Activated CD4-positive, alpha-beta memory T cell treated with anti-CD3 and anti-CD28 coated beads for 36 hours (primary cell): ENCODE measurements at regions not wholly inside any gene's neighbourhood (a gene's known extent, or its start where the extent isn't known, plus 50 kb on each side); places are given as distances from the start of the nearest gene placed in this dataset.
"Not testable (repeated sequence)": the region's sequence is repeated elsewhere in the genome, so short reads cannot be mapped to it uniquely, and the experiment has no call there.

ENCODE experiments used
- CTCF ChIA-PET: fragments of 350-600 bp; sonication (Branson Sonifier 250); formaldehyde crosslinking; loops from one replicate; lab custom pipeline; 2021; ENCODE audit warnings: antibody characterized with exemption, inconsistent platforms; lab: Charles Lee
- POLR2A ChIA-PET: fragments of 350-600 bp; sonication (Branson Sonifier 250); formaldehyde crosslinking; loops from one replicate; lab custom pipeline; 2021; ENCODE audit warnings: antibody characterized with exemption; lab: Charles Lee
- DNase-seq: peaks from one replicate; pipeline ENCODE4 v3.0.0-alpha.2; 2020
- H3K27ac Mint-ChIP-seq: one replicate; pipeline ENCODE4 v1.8.0; 2021; ENCODE audit warnings: mixed read lengths
- H3K27me3 Mint-ChIP-seq: one replicate; pipeline ENCODE4 v1.8.0; 2021; ENCODE audit warnings: mixed read lengths
- H3K36me3 Mint-ChIP-seq: one replicate; pipeline ENCODE4 v1.8.0; 2021; ENCODE audit warnings: mixed read lengths
- H3K4me1 Mint-ChIP-seq: one replicate; pipeline ENCODE4 v1.8.0; 2021; ENCODE audit warnings: low read depth, mixed read lengths
- H3K4me3 Mint-ChIP-seq: one replicate; pipeline ENCODE4 v1.8.0; 2021; ENCODE audit warnings: mild to moderate bottlenecking, mixed read lengths
- H3K9me3 Mint-ChIP-seq: one replicate; pipeline ENCODE4 v1.8.0; 2021; ENCODE audit warnings: mixed read lengths
- intact Hi-C: fragments of 100-400 bp; cut with micrococcal nuclease; formaldehyde crosslinking; loops from one replicate; pipeline ENCODE4 v1.15.1; 2023

DNA sequence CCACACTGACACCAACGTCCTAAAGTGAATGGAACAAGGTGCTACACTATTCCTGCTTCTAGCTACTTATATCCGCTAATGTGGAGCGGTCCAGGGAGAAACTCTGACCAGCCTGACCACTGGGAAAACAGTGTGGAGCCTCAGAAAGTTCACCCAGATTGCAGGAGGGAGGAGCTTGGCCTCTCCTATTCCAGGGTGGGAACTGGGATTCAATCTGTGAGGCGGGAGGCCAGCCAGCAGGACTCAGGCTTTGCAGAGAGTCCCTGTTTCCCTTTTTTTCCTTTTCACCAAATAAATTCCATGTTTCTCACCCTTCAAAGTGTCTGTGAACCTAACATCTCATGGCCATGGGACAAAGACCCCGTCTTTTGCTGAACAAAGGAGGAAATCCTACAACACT, 86.4 kb upstream of the SEMA3C start:
- H3K4me1 Mint-ChIP-seq, result no peaks in the 10 kb centered on the region

GRCh38 chr7:81004098-81004497, 85.2 kb upstream of the SEMA3C start:
- Mint-ChIP-seq H3K27ac (no peak overlapping the region), H3K4me1 (no peaks in the 10 kb centered on the region), H3K4me3 (no peak overlapping the region), H3K9me3 (peaks cover 14% of the 10 kb centered on the region), H3K27me3 (no peaks in the 10 kb centered on the region), H3K36me3 (no peaks in the 10 kb centered on the region)
- CTCF ChIA-PET, result no interaction called here
- POLR2A ChIA-PET, result no interaction called here
- no peak for DNase-seq
- intact Hi-C loops, result no loop called here

More for the DNA sequence above, 86.4 kb upstream of the SEMA3C start:
- no peak for DNase-seq
- intact Hi-C loops, result no loop called here
- H3K4me3 Mint-ChIP-seq, result no peak overlapping the region
- ChIA-PET CTCF (no interaction called here), POLR2A (no interaction called here)
- H3K27me3 Mint-ChIP-seq, result no peaks in the 10 kb centered on the region
- H3K9me3 Mint-ChIP-seq, result peaks cover 14% of the 10 kb centered on the region
- H3K36me3 Mint-ChIP-seq, result no peaks in the 10 kb centered on the region
- no peak overlapping the region for H3K27ac Mint-ChIP-seq

- peaks cover 10% of the 10 kb centered on the region for H3K9me3 Mint-ChIP-seq
These were observed 84.5 kb upstream of the SEMA3C start for GRCh38 chr7:81003326-81003725.

DNA sequence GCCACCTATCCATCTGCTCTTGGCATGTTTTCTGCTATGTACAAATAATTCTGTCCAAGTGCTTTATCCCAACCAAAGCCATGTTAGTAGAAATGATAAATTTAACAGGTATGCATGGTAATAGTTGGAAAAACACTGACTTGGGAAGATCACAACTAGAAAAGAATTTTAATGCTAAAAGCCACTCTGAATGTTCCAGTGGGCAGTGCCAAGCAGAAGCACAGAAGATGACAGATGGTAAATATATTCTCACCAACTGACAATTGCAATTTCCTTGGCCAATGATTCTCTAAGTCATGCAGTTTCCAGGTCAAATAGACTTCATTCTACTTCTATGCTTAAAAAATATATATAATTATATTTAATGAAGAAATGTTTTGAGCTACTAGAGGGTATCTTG, 83.6 kb upstream of the SEMA3C start:
- H3K4me1 Mint-ChIP-seq, result no peaks in the 10 kb centered on the region
- DNase-seq, result no peak
- H3K27me3 Mint-ChIP-seq, result no peaks in the 10 kb centered on the region
- intact Hi-C loops, result no loop called here
- peaks cover 10% of the 10 kb centered on the region for H3K9me3 Mint-ChIP-seq
- no peaks in the 10 kb centered on the region for H3K36me3 Mint-ChIP-seq
- no peak overlapping the region for H3K27ac Mint-ChIP-seq
- POLR2A ChIA-PET, result no interaction called here
- CTCF ChIA-PET, result no interaction called here
- H3K4me3 Mint-ChIP-seq, result no peak overlapping the region

More at GRCh38 chr7:81003326-81003725, 84.5 kb upstream of the SEMA3C start:
- intact Hi-C loops, result no loop called here
- H3K27me3 Mint-ChIP-seq, result no peaks in the 10 kb centered on the region
- no peak overlapping the region for H3K27ac Mint-ChIP-seq
- no peaks in the 10 kb centered on the region for H3K36me3 Mint-ChIP-seq
- no peaks in the 10 kb centered on the region for H3K4me1 Mint-ChIP-seq
- no peak overlapping the region for H3K4me3 Mint-ChIP-seq
- ChIA-PET POLR2A (no interaction called here), CTCF (no interaction called here)
- DNase-seq, result no peak

- no peaks in the 10 kb centered on the region for H3K36me3 Mint-ChIP-seq
These were observed 80.9 kb upstream of the SEMA3C start for GRCh38 chr7:80999771-81000170.

DNA sequence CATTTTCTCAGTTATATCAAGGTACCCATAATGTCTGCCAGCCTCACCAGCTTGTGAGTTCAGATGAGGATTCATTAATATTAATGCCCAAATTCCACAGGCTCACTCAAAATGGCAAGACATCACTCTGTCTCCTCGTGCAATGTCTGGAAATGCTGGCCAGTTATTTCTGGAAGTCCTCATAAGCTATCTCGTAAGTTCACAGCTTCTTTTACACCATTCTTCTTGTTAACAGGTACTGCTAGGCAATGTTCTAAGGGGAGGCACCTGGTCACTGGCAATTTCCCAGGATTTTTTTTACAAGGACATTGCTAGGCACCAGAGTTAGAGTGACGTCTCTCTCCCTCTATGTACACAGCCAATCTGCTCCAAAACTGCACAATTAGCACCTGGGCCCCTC, 80.2 kb upstream of the SEMA3C start:
- Mint-ChIP-seq H3K4me3 (no peak overlapping the region), H3K27ac (no peak overlapping the region), H3K27me3 (no peaks in the 10 kb centered on the region), H3K36me3 (no peaks in the 10 kb centered on the region), H3K9me3 (peaks cover 6% of the 10 kb centered on the region), H3K4me1 (no peaks in the 10 kb centered on the region)
- intact Hi-C loops, result no loop called here
- ChIA-PET POLR2A (no interaction called here), CTCF (no interaction called here)
- DNase-seq, result no peak

More at GRCh38 chr7:80999771-81000170, 80.9 kb upstream of the SEMA3C start:
- ChIA-PET POLR2A (no interaction called here), CTCF (no interaction called here)
- H3K9me3 Mint-ChIP-seq, result peaks cover 6% of the 10 kb centered on the region
- no peak overlapping the region for H3K4me3 Mint-ChIP-seq
- intact Hi-C loops, result no loop called here
- no peak for DNase-seq
- H3K27ac Mint-ChIP-seq, result no peak overlapping the region
- no peaks in the 10 kb centered on the region for H3K4me1 Mint-ChIP-seq
- H3K27me3 Mint-ChIP-seq, result no peaks in the 10 kb centered on the region

GRCh38 chr7:80997841-80998240, 79.0 kb upstream of the SEMA3C start:
- Mint-ChIP-seq H3K4me3 (no peak overlapping the region), H3K9me3 (peaks cover 9% of the 10 kb centered on the region), H3K4me1 (no peaks in the 10 kb centered on the region), H3K36me3 (no peaks in the 10 kb centered on the region), H3K27ac (no peak overlapping the region), H3K27me3 (no peaks in the 10 kb centered on the region)
- no peak for DNase-seq
- CTCF ChIA-PET, result no interaction called here
- POLR2A ChIA-PET, result no interaction called here
- intact Hi-C loops, result no loop called here

DNA sequence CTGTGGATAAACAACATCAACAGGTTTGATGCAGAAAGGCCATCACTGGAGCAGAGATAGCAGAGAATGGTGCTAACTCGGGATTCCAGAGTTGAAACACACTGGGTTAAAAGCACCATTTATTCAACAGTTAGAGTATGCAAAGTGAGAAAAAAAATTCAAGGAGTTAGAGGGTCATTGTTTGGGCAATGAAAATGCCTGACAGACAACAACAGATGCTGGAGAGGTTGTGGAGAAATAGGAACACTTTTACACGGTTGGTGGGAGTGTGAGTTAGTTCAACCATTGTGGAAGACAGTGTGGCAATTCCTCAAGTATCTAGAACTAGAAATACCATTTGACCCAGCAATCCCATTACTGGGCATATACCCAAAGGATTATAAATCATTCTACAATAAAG, 77.4 kb upstream of the SEMA3C start:
- H3K9me3 Mint-ChIP-seq, DNase-seq, POLR2A ChIA-PET, H3K27me3 Mint-ChIP-seq, H3K4me3 Mint-ChIP-seq, intact Hi-C loops, CTCF ChIA-PET, H3K36me3 Mint-ChIP-seq, H3K4me1 Mint-ChIP-seq, H3K27ac Mint-ChIP-seq: not testable (repeated sequence)

DNA sequence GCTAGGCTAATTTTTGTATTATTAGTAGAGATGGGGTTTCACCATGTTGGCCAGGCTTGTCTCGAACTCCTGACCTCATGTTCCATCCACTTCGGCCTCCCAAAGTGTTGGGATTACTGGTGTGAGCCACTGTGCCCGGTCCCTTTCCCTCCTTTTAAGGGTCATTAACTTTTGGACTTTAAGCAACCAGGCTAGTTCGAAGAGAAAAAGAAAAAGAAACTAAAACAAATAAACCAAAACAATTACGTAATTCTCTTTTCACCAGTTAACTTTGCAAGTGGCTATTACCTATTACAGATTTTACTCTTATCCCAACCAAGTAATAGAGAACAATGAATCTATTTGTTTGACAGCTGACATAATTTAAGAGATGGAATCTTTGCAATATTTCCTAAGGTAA, 72.8 kb upstream of the SEMA3C start:
- H3K4me1 Mint-ChIP-seq, result no peaks in the 10 kb centered on the region
- H3K4me3 Mint-ChIP-seq, result no peak overlapping the region
- H3K27me3 Mint-ChIP-seq, result no peaks in the 10 kb centered on the region
- H3K9me3 Mint-ChIP-seq, result peaks cover 11% of the 10 kb centered on the region
- H3K36me3 Mint-ChIP-seq, result no peaks in the 10 kb centered on the region
- intact Hi-C loops, result no loop called here
- POLR2A ChIA-PET, result no interaction called here
- no peak for DNase-seq
- no peak overlapping the region for H3K27ac Mint-ChIP-seq
- CTCF ChIA-PET, result no interaction called here

DNA sequence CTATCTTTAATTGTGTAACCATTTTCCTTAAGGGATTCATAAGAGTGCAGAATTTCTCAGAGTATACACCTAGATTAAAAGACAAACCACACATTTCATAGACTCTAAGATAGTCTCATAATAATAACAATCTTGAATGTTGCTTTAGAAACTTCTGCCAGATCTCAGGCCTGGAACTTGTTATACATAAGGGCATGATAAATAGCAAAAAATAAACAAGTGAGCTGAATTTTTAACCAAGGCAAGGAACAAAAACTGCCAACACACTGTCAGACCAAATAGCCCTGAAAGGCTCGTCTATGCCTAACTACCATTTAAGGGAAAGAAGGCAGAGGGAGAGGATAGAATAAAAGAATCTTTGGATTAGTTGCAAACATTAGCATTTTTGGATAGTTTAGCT, 65.8 kb upstream of the SEMA3C start:
- Mint-ChIP-seq H3K27me3 (no peaks in the 10 kb centered on the region), H3K4me3 (no peak overlapping the region), H3K4me1 (no peaks in the 10 kb centered on the region), H3K27ac (no peak overlapping the region), H3K36me3 (no peaks in the 10 kb centered on the region), H3K9me3 (peaks cover 9% of the 10 kb centered on the region)
- intact Hi-C loops, result no loop called here
- ChIA-PET CTCF (interaction anchor here (0.6 kb wide), 1 partner anchor 525 kb away, joined by 3 read pairs; no protein-coding TSS in a partner anchor), POLR2A (no interaction called here)
- no peak for DNase-seq

GRCh38 chr7:80981405-80981804, 62.6 kb upstream of the SEMA3C start:
- POLR2A ChIA-PET, result no interaction called here
- no peak overlapping the region for H3K27ac Mint-ChIP-seq
- CTCF ChIA-PET, result no interaction called here

DNA sequence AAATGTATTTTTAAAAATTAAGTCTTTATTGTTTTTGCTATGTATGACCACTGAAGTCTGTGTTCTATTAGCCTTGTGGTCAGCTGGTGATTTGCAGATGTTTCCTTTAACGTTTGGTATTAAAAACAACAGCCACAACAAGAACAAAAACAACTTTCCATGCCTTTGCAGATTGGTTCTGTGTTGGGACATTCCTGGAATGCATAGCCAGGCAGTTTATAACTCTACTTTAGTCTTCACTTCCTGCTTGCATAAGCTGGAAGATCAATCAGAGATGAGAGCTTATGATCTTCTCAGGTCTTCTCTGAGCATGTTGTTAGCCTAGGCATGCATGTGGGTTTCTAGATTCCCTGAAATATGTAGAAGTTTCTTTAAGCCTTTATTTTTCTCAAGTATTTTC, 58.9 kb upstream of the SEMA3C start:
- POLR2A ChIA-PET, result no interaction called here

More at GRCh38 chr7:80981405-80981804, 62.6 kb upstream of the SEMA3C start:
- Mint-ChIP-seq H3K36me3 (no peaks in the 10 kb centered on the region), H3K27me3 (no peaks in the 10 kb centered on the region), H3K4me3 (no peak overlapping the region), H3K4me1 (no peaks in the 10 kb centered on the region), H3K9me3 (peaks cover 3% of the 10 kb centered on the region)
- no peak for DNase-seq
- intact Hi-C loops, result no loop called here

GRCh38 chr7:80974396-80975358, 55.8 kb upstream of the SEMA3C start:
- Mint-ChIP-seq H3K9me3 (peaks cover 9% of the 10 kb centered on the region), H3K27me3 (no peaks in the 10 kb centered on the region), H3K4me1 (no peaks in the 10 kb centered on the region), H3K4me3 (no peak overlapping the region), H3K36me3 (no peaks in the 10 kb centered on the region), H3K27ac (no peak overlapping the region)
- ChIA-PET CTCF (no interaction called here), POLR2A (no interaction called here)
- no peak for DNase-seq
- intact Hi-C loops, result no loop called here

More for the DNA sequence above, 58.9 kb upstream of the SEMA3C start:
- DNase-seq, result no peak
- Mint-ChIP-seq H3K9me3 (peaks cover 4% of the 10 kb centered on the region), H3K4me3 (no peak overlapping the region), H3K27me3 (no peaks in the 10 kb centered on the region), H3K4me1 (no peaks in the 10 kb centered on the region), H3K36me3 (no peaks in the 10 kb centered on the region), H3K27ac (no peak overlapping the region)
- CTCF ChIA-PET, result no interaction called here
- intact Hi-C loops, result no loop called here
